ENCODE measurements at regions not wholly inside any gene's neighbourhood (a gene's known extent, or its start where the extent isn't known, plus 50 kb on each side); places are given as distances from the start of the nearest gene placed in this dataset.

GRCh38 chr18:54069729-54070128, 154.7 kb downstream of the MBD2 start:
- TF ChIP-seq CTCF (IDR thresholded peaks at IDR 0.05) = no peak
- TF ChIP-seq POLR2A (IDR thresholded peaks at IDR 0.05) = no peak
